ENCODE measurements at regions not wholly inside any gene's neighbourhood (a gene's known extent, or its start where the extent isn't known, plus 50 kb on each side); places are given as distances from the start of the nearest gene placed in this dataset.

DNA sequence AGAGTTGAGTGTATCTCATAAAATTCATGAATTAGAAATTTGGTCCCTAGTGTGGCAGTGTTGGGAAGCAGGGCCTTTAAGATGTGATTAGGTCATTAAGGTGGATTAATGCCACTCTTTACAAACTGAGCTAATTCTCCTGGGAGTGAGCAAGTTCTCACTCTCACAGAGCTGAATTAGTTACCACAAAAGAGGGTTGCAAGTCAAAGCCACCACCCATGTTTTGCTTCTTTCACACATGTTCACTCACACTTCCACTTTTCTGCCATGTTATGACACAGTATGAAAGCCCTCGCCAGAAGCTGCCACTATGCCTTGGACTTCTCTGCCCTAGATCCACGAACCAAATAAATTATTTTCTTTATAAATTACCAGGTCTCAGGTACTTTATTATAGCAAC is 332.1 kb downstream of the ARAP2 start:
- Histone ChIP-seq H3K9me3 (ENCODE audit: control insufficient read depth, insufficient read depth, low read depth, low read length) (no peaks in the 10 kb centered on the region), H3K4me2 (ENCODE audit: extremely low read depth, insufficient read depth, low read length) (no peak overlapping the region), H3K79me2 (ENCODE audit: control insufficient read depth, insufficient read depth, low read length) (no peaks in the 10 kb centered on the region), H4K20me1 (ENCODE audit: control insufficient read depth, extremely low read depth, insufficient read depth, low read length) (no peaks in the 10 kb centered on the region), H3K36me3 (ENCODE audit: control insufficient read depth, insufficient read depth, low read length) (no peaks in the 10 kb centered on the region), H2AFZ (ENCODE audit: low read length) (no peak overlapping the region), H3K27me3 (ENCODE audit: control insufficient read depth, insufficient read depth, low read length) (no peaks in the 10 kb centered on the region), H3K4me1 (ENCODE audit: control insufficient read depth, extremely low read depth, insufficient read depth, low read length) (no peaks in the 10 kb centered on the region), H3K4me3 (replicated peaks in 1 of 4; ENCODE audit: control extremely low read depth in 1 of 4, insufficient read depth in 1 of 4, low read depth in 3 of 4, low read length in 4 of 4) (no peak overlapping the region), H3K9ac (ENCODE audit: insufficient read depth, low read length) (no peak overlapping the region), H3K27ac (ENCODE audit: insufficient read depth, low read length) (no peak overlapping the region)
- TF ChIP-seq EZH2 (IDR thresholded peaks at IDR 0.05; ENCODE audit: low read length, missing control alignments), result no peak
- TF ChIP-seq, protein P1, sequence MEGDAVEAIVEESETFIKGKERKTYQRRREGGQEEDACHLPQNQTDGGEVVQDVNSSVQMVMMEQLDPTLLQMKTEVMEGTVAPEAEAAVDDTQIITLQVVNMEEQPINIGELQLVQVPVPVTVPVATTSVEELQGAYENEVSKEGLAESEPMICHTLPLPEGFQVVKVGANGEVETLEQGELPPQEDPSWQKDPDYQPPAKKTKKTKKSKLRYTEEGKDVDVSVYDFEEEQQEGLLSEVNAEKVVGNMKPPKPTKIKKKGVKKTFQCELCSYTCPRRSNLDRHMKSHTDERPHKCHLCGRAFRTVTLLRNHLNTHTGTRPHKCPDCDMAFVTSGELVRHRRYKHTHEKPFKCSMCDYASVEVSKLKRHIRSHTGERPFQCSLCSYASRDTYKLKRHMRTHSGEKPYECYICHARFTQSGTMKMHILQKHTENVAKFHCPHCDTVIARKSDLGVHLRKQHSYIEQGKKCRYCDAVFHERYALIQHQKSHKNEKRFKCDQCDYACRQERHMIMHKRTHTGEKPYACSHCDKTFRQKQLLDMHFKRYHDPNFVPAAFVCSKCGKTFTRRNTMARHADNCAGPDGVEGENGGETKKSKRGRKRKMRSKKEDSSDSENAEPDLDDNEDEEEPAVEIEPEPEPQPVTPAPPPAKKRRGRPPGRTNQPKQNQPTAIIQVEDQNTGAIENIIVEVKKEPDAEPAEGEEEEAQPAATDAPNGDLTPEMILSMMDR (conservative IDR thresholded peaks at IDR 0.05 in 1 of 2, IDR thresholded peaks at IDR 0.05 in 1 of 2; ENCODE audit: low read depth in 1 of 2, low read length in 2 of 2), result no peak
- DNase-seq (ENCODE audit: low read depth in 2 of 2), result no peak

DNA sequence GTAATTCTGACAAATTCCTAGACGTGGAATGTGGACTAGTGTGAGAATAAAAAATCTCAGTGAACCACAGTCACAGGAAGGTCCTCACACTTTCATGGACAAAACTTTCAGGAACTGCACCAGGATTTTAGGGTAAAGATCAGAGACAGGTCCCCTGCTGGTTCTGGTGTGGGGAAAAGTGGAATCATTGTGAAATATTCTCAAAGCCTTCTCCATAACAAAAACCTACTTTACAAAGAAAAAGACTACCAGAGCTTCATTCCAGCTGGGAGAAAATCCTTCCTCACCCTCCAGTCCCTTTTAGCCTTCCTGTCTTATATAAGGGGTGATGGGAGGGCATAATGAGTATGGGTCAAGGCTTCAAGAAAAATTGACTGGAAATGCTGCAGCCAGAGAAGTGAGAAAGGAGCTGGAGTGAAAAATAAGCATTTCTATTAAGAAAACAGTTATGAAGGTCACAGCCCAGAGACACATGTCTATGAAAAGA is 325.8 kb downstream of the ARAP2 start:
- TF ChIP-seq EZH2 (IDR thresholded peaks at IDR 0.05; ENCODE audit: low read length, missing control alignments), result no peak
- TF ChIP-seq, protein P1 (conservative IDR thresholded peaks at IDR 0.05 in 1 of 2, IDR thresholded peaks at IDR 0.05 in 1 of 2; ENCODE audit: low read depth in 1 of 2, low read length in 2 of 2), result no peak
- no peak overlapping the region for H3K4me3 ChIP-seq (replicated peaks in 1 of 4; ENCODE audit: control extremely low read depth in 1 of 4, insufficient read depth in 1 of 4, low read depth in 3 of 4, low read length in 4 of 4)
- H3K4me2 ChIP-seq (ENCODE audit: extremely low read depth, insufficient read depth, low read length), result no peak overlapping the region
- H3K36me3 ChIP-seq (ENCODE audit: control insufficient read depth, insufficient read depth, low read length), result no peaks in the 10 kb centered on the region
- no peak overlapping the region for H2AFZ ChIP-seq (ENCODE audit: low read length)
- H3K9ac ChIP-seq (ENCODE audit: insufficient read depth, low read length), result no peak overlapping the region
- no peaks in the 10 kb centered on the region for H3K27me3 ChIP-seq (ENCODE audit: control insufficient read depth, insufficient read depth, low read length)
- H3K4me1 ChIP-seq (ENCODE audit: control insufficient read depth, extremely low read depth, insufficient read depth, low read length), result no peaks in the 10 kb centered on the region
- H3K79me2 ChIP-seq (ENCODE audit: control insufficient read depth, insufficient read depth, low read length), result no peaks in the 10 kb centered on the region
- DNase-seq (ENCODE audit: low read depth in 2 of 2), result no peak
- H3K27ac ChIP-seq (ENCODE audit: insufficient read depth, low read length), result no peak overlapping the region
- no peaks in the 10 kb centered on the region for H4K20me1 ChIP-seq (ENCODE audit: control insufficient read depth, extremely low read depth, insufficient read depth, low read length)
- H3K9me3 ChIP-seq (ENCODE audit: control insufficient read depth, insufficient read depth, low read depth, low read length), result no peaks in the 10 kb centered on the region

DNA sequence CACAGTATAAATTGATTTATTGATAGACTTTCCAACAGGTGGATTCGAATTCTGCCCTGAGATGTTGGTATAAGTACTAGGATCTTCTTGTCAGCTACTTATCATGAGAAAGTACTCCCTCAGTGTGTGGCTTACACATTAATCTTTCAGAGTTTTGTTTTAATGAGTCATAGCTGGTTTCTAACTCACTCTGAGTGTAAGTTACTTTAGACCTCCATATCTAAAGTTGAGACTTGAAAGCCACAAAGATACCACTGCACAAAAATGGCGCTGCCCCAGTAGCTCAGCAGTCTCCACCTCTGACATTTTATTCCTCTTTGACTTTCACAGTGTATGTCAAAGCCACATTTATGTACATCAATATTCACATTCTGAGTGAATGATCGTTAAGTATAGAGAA is 318.5 kb downstream of the ARAP2 start:
- Histone ChIP-seq H3K4me1 (ENCODE audit: control insufficient read depth, extremely low read depth, insufficient read depth, low read length) (no peaks in the 10 kb centered on the region), H3K27me3 (ENCODE audit: control insufficient read depth, insufficient read depth, low read length) (no peaks in the 10 kb centered on the region), H3K27ac (ENCODE audit: insufficient read depth, low read length) (no peak overlapping the region), H4K20me1 (ENCODE audit: control insufficient read depth, extremely low read depth, insufficient read depth, low read length) (no peaks in the 10 kb centered on the region), H3K4me3 (replicated peaks in 1 of 4; ENCODE audit: control extremely low read depth in 1 of 4, insufficient read depth in 1 of 4, low read depth in 3 of 4, low read length in 4 of 4) (no peak overlapping the region), H3K9me3 (ENCODE audit: control insufficient read depth, insufficient read depth, low read depth, low read length) (no peaks in the 10 kb centered on the region), H3K4me2 (ENCODE audit: extremely low read depth, insufficient read depth, low read length) (no peak overlapping the region), H2AFZ (ENCODE audit: low read length) (no peak overlapping the region), H3K79me2 (ENCODE audit: control insufficient read depth, insufficient read depth, low read length) (no peaks in the 10 kb centered on the region), H3K36me3 (ENCODE audit: control insufficient read depth, insufficient read depth, low read length) (no peaks in the 10 kb centered on the region), H3K9ac (ENCODE audit: insufficient read depth, low read length) (no peak overlapping the region)
- DNase-seq (ENCODE audit: low read depth in 2 of 2), result no peak
- no peak for TF ChIP-seq EZH2 (IDR thresholded peaks at IDR 0.05; ENCODE audit: low read length, missing control alignments)
- TF ChIP-seq, protein P1 (conservative IDR thresholded peaks at IDR 0.05 in 1 of 2, IDR thresholded peaks at IDR 0.05 in 1 of 2; ENCODE audit: low read depth in 1 of 2, low read length in 2 of 2), result no peak

Measured in fibroblast of lung (primary cell).